ENCODE measurements at regions not wholly inside any gene's neighbourhood (a gene's known extent, or its start where the extent isn't known, plus 50 kb on each side); places are given as distances from the start of the nearest gene placed in this dataset.

GRCh38 chr2:49260979-49261538, 106.7 kb upstream of the FSHR start:
- intact Hi-C loops (cut with micrococcal nuclease; ENCODE audit: unreplicated experiment): no loop called here
- no peak overlapping the region for H3K4me3 Mint-ChIP-seq (ENCODE audit: unreplicated experiment)
- H3K9me3 Mint-ChIP-seq (ENCODE audit: unreplicated experiment): peaks cover 9% of the 10 kb centered on the region

GRCh38 chr2:49259926-49260325, 105.6 kb upstream of the FSHR start:
- H3K4me3 ChIP-seq (ENCODE audit: low read depth, low read length): no peak overlapping the region
- Mint-ChIP-seq H3K9me3 (ENCODE audit: unreplicated experiment) (peaks cover 9% of the 10 kb centered on the region), H3K27ac (ENCODE audit: unreplicated experiment) (no peak overlapping the region), H3K27me3 (ENCODE audit: insufficient read depth, unreplicated experiment) (no peaks in the 10 kb centered on the region), H3K36me3 (ENCODE audit: insufficient read depth, unreplicated experiment) (no peaks in the 10 kb centered on the region), H3K4me1 (ENCODE audit: low read depth, unreplicated experiment) (peaks cover 16% of the 10 kb centered on the region), H3K4me3 (ENCODE audit: unreplicated experiment) (no peak overlapping the region)
- DNase-seq: no peak
- H3K27me3 ChIP-seq (replicated peaks; ENCODE audit: control insufficient read depth, insufficient read depth, low read length): no peaks in the 10 kb centered on the region
- BruUV-seq (replicated peaks): no TSS peak
- intact Hi-C loops (cut with micrococcal nuclease; ENCODE audit: unreplicated experiment): no loop called here
- POLR2A ChIA-PET: no interaction called here
- H3K4me1 ChIP-seq: peaks cover 15% of the 10 kb centered on the region
- H3K36me3 ChIP-seq (ENCODE audit: control insufficient read depth, insufficient read depth, low read length): no peaks in the 10 kb centered on the region
- CTCF ChIA-PET: no interaction called here
- no peaks in the 10 kb centered on the region for H3K9me3 ChIP-seq
- no peak for TF ChIP-seq CTCF (IDR thresholded peaks at IDR 0.05; ENCODE audit: insufficient read depth in 1 of 2, low read depth in 1 of 2, low read length in 1 of 2, severe bottlenecking in 1 of 2, unreplicated experiment in 1 of 2)

More at GRCh38 chr2:49260979-49261538, 106.7 kb upstream of the FSHR start:
- Mint-ChIP-seq H3K36me3 (ENCODE audit: insufficient read depth, unreplicated experiment) (no peaks in the 10 kb centered on the region), H3K27ac (ENCODE audit: unreplicated experiment) (no peak overlapping the region), H3K27me3 (ENCODE audit: insufficient read depth, unreplicated experiment) (no peaks in the 10 kb centered on the region), H3K4me1 (ENCODE audit: low read depth, unreplicated experiment) (peaks cover 16% of the 10 kb centered on the region)
- no peak for TF ChIP-seq CTCF (IDR thresholded peaks at IDR 0.05; ENCODE audit: insufficient read depth in 1 of 2, low read depth in 1 of 2, low read length in 1 of 2, severe bottlenecking in 1 of 2, unreplicated experiment in 1 of 2)
- ChIA-PET POLR2A (no interaction called here), CTCF (no interaction called here)
- no peaks in the 10 kb centered on the region for H3K36me3 ChIP-seq (ENCODE audit: control insufficient read depth, insufficient read depth, low read length)
- H3K4me3 ChIP-seq (ENCODE audit: low read depth, low read length): no peak overlapping the region
- no peak for DNase-seq
- BruUV-seq (replicated peaks): no TSS peak
- no peaks in the 10 kb centered on the region for H3K9me3 ChIP-seq
- no peaks in the 10 kb centered on the region for H3K27me3 ChIP-seq (replicated peaks; ENCODE audit: control insufficient read depth, insufficient read depth, low read length)
- H3K4me1 ChIP-seq: peaks cover 15% of the 10 kb centered on the region

- intact Hi-C loops (cut with micrococcal nuclease; ENCODE audit: unreplicated experiment): loop anchor here (1.0 to 2.0 kb wide), 2 partner anchors 31 to 235 kb away; no protein-coding TSS in a partner anchor
- H3K36me3 Mint-ChIP-seq (ENCODE audit: insufficient read depth, unreplicated experiment): no peaks in the 10 kb centered on the region
- DNase-seq: no peak
Observed at GRCh38 chr2:49255409-49255971, 101.2 kb upstream of the FSHR start.

More at GRCh38 chr2:49255409-49255971, 101.2 kb upstream of the FSHR start:
- CTCF ChIA-PET: no interaction called here
- no peaks in the 10 kb centered on the region for H3K27me3 Mint-ChIP-seq (ENCODE audit: insufficient read depth, unreplicated experiment)
- no TSS peak for BruUV-seq (replicated peaks)
- H3K27ac Mint-ChIP-seq (ENCODE audit: unreplicated experiment): no peak overlapping the region
- H3K9me3 ChIP-seq: no peaks in the 10 kb centered on the region
- no peaks in the 10 kb centered on the region for H3K27me3 ChIP-seq (replicated peaks; ENCODE audit: control insufficient read depth, insufficient read depth, low read length)
- TF ChIP-seq CTCF (IDR thresholded peaks at IDR 0.05; ENCODE audit: insufficient read depth in 1 of 2, low read depth in 1 of 2, low read length in 1 of 2, severe bottlenecking in 1 of 2, unreplicated experiment in 1 of 2): no peak
- H3K36me3 ChIP-seq (ENCODE audit: control insufficient read depth, insufficient read depth, low read length): no peaks in the 10 kb centered on the region
- H3K4me3 Mint-ChIP-seq (ENCODE audit: unreplicated experiment): no peak overlapping the region
- no peak overlapping the region for H3K4me3 ChIP-seq (ENCODE audit: low read depth, low read length)
- H3K4me1 ChIP-seq: peaks cover 12% of the 10 kb centered on the region
- peaks cover 9% of the 10 kb centered on the region for H3K9me3 Mint-ChIP-seq (ENCODE audit: unreplicated experiment)
- POLR2A ChIA-PET: no interaction called here
- peaks cover 10% of the 10 kb centered on the region for H3K4me1 Mint-ChIP-seq (ENCODE audit: low read depth, unreplicated experiment)
